HL-60 (cell line): ENCODE measurements at regions not wholly inside any gene's neighbourhood (a gene's known extent, or its start where the extent isn't known, plus 50 kb on each side); places are given as distances from the start of the nearest gene placed in this dataset.

Experiments
- DNase-seq, 2 experiments: peaks; one replicate each; pipeline ENCODE4 v3.0.0-alpha.2; 2010 to 2020; ENCODE audit warnings: low read depth in 1 of 2, low spot score in 1 of 2
- H3K27ac ChIP-seq: fragments of 250-450 bp; sonication (Bioruptor Pico); replicated peaks from 2 replicates; pipeline ENCODE4 v1.5.1; 2020; ENCODE audit warnings: mild to moderate bottlenecking, moderate library complexity
- H3K27me3 ChIP-seq: fragments of 250-450 bp; sonication (Bioruptor Pico); 2 replicates; pipeline ENCODE4 v1.5.1; 2021; ENCODE audit warnings: mild to moderate bottlenecking, moderate library complexity; ENCODE audit not compliant: insufficient read depth, poor library complexity, severe bottlenecking
- H3K4me3 ChIP-seq: replicated peaks from 2 replicates; pipeline ENCODE4 v1.5.1; 2011; ENCODE audit warnings: mild to moderate bottlenecking, control low read depth, low read length; ENCODE audit not compliant: insufficient read depth
- CTCF ChIP-seq: IDR thresholded peaks from one replicate; pipeline ENCODE4 v1.5.1; 2011; ENCODE audit warnings: low read length, control low read depth, inconsistent platforms; ENCODE audit not compliant: insufficient read depth
- GABPA ChIP-seq: IDR thresholded peaks from 2 replicates; pipeline ENCODE4 v1.6.1; 2012; ENCODE audit warnings: low read depth
- POLR2AphosphoS5 ChIP-seq: IDR thresholded peaks from 2 replicates; pipeline ENCODE4 v1.6.1; 2012; ENCODE audit warnings: low read depth
- REST ChIP-seq: IDR thresholded peaks from 2 replicates; pipeline ENCODE4 v1.6.1; 2012; ENCODE audit warnings: low read depth; ENCODE audit not compliant: insufficient replicate concordance
- SPI1 ChIP-seq: IDR thresholded peaks from 2 replicates; pipeline ENCODE4 v1.6.1; 2012; ENCODE audit warnings: low read depth, mild to moderate bottlenecking, borderline replicate concordance

GRCh38 chr2:22882011-22882410, 503.0 kb upstream of the KLHL29 start:
- H3K27me3 ChIP-seq = no peaks in the 10 kb centered on the region
- no peak overlapping the region for H3K4me3 ChIP-seq
- H3K27ac ChIP-seq = no peak overlapping the region
- no peak for DNase-seq
- TF ChIP-seq POLR2AphosphoS5 = no peak
- TF ChIP-seq REST = no peak
- TF ChIP-seq GABPA = no peak
- TF ChIP-seq SPI1 = no peak
- TF ChIP-seq CTCF = no peak

GRCh38 chr2:22882643-22883042, 502.3 kb upstream of the KLHL29 start:
- DNase-seq = no peak
- TF ChIP-seq SPI1 = no peak
- TF ChIP-seq POLR2AphosphoS5 = no peak
- TF ChIP-seq CTCF = no peak
- TF ChIP-seq REST = no peak
- no peak for TF ChIP-seq GABPA
- no peaks in the 10 kb centered on the region for H3K27me3 ChIP-seq
- no peak overlapping the region for H3K27ac ChIP-seq
- no peak overlapping the region for H3K4me3 ChIP-seq

- Histone ChIP-seq H3K27me3 (no peaks in the 10 kb centered on the region), H3K4me3 (no peak overlapping the region), H3K27ac (no peak overlapping the region)
- TF ChIP-seq POLR2AphosphoS5 = no peak
- TF ChIP-seq GABPA = no peak
- no peak for TF ChIP-seq SPI1
- TF ChIP-seq REST = no peak
- TF ChIP-seq CTCF = no peak
- DNase-seq = no peak
Observed at GRCh38 chr2:22883054-22883453, 501.9 kb upstream of the KLHL29 start.
